Stimulated activated CD8-positive, alpha-beta memory T cell treated with anti-CD3 and anti-CD28 coated beads, Interleukin-2, amount 100 ng/mL, for 1 hour (primary cell): ENCODE measurements at regions not wholly inside any gene's neighbourhood (a gene's known extent, or its start where the extent isn't known, plus 50 kb on each side); places are given as distances from the start of the nearest gene placed in this dataset.

Source experiments
- DNase-seq, 2 donors: peaks; one replicate each; pipeline ENCODE4 v3.0.0-alpha.2; 2020; ENCODE audit warnings: low read depth in 2 of 2

DNA sequence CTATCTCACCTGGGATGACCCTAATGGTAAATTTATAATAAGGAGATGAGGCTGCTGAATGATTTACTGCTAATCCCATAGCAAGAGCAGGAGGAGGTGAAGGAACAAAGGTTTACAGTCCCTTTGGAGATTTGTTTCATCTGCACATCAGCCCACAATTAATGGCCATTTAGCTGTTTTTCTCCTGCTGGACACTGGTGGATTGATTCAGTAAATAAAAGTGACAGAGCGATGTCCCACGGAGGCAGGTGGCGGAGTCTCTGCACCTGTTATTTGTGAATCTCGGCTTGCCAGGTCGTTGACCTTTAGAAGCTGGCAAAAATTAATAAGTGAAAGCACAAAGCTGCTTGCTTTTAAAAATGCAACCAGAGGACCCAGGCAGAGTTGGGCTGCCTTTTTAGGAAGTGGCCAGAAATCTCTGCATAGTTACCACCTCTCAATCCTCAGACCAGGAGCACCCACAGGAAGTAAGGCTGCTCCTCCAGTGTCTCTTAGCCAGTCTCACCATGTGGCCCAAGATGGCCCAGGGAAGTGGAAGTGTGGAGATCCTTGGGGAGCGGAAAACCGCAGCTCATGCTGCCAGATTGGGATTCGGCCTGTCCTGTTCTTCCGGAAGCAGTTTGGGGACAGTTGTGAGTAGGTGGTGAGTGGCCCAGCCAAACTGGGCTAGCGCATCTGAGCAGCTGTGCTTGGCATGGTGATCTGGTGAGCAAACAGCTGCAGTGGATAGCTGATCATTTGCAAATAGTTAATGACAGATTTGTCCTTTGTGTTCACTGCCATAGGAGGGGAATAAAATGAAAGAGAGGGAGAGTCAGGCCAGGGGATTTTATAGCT lies 1005.7 kb upstream of the PIK3C3 start:
- DNase-seq: no peak

DNA sequence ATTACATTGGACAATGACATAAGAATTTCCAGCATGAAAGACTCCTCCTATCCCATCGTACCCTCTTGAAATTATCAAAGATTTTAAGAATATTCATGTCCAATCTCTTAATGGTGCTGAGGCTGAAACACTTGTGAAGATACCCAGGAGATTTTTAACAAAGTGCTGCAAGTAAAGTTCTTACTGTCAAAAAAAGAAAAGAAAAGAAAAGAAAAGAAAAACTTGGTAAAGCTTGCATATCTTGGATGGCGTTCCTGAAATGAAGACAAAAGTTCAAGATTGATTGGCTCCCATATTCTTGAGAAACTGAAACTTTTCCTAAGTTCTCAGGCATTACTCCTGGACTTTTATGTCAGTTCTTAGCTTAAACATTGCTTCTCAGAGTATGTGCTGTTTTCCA lies 1010.5 kb upstream of the PIK3C3 start:
- DNase-seq: no peak

DNA sequence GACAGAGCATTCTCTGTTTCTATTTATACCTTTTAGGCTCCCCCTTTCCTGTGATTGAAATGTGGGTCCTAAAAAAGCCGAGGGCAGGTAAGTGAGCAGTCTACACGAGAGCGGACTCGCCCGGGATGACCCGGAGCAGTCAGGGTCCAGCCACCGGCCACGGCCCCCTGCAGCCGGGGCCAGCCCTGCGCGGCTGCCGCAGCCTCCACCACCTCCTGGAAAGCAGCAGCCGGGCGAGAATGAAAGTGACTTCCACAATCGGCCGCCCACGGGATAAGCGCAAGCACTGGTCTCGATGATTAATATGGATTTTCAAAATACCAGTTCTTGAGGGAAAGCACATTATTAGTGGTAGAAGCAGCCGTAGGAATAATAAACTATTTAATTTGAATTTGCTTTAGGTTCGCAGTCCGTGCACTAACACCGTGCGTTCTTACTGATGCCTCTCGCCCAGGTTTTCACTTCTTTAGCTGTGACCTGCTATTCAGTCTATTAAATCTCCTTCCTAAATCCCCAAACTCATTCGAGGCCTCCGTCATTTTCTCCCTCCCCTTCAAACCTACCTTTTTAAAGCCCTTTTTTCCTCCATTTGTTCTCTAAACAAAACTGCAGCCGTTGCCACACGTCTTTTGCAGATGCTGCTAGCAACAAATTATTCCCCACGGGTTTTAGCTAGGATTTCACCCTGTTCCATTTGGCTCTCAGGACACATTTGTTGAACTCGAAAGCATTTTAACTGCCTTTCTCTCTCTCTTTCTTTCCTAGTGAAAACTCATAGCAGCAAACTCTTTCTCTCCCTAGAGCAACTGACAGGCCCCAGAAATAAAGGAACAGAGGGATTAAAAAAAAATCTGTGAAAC lies 1015.1 kb upstream of the PIK3C3 start:
- no peak for DNase-seq

DNA sequence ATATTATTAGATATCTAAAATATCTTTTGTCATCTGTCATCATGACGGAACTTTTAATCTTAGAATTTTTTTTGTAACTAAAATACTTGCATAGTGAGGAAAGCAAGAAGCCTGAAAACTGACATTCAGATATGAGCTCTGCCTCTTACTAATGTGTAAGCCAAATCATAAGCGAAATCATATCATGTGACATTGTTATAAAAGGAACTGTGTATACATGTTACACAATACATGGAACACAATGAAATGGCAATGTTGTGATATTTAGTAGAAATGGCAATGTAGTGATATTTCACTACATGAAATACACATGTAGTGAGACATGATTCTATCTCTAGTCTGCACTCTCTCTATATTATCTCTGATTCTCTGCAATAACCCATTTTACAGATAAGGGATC lies 1016.4 kb upstream of the PIK3C3 start:
- DNase-seq: no peak

DNA sequence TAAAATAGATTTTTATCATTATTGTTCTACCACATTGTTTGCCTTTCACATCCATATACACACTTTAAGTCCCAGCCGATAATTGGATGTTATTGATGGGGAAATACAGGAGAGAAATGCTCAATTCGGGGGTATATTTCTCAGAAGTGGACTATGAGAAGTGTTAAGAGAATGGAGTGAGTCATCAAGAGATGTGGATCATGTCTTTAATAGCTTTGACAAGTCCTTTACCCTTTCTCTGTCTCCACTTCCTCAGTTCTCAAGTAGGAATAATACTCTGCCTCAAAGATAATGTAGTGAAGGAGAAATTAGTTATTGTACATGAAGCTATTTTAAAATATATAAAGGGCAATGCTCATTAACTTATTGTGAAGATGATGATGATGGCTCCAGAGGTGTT lies 1017.6 kb upstream of the PIK3C3 start:
- DNase-seq: no peak

DNA sequence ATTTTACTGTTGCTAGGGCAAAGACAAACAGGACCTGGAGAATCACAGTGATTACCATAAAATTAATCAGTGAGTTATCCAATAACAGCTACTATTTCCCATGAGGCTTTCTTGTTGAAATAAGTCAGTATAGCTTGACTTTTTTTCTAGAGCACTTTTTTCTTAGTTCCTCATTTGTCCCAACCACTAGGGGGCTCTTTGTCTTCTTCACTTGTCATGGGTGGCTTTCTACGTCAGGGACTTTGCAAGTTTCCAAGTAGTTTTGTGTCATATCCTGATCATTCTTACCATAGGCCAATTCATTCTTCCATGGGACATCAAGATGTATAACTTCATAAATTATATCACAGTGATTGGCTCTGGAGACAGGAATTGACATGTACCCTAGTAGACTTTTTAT lies 1019.6 kb upstream of the PIK3C3 start:
- no peak for DNase-seq

DNA sequence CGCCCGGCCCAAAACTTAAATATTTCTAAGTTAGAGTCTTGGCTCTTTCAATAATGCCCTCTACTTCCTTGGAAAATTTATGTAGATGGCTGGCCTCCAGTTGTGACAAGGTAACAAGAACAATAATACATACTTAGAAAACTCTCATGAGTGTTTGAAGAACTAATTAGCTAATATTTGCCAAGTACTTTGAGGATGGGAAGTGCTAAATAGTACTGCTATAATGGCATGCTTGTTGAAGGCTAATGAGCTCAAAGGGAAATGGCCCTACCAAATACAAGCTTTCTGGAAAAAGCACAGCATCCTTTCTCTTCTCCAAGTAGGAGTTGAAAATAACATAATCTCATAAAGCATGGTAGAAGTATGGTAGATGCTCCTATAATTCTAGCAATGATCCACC lies 1022.2 kb upstream of the PIK3C3 start:
- DNase-seq: no peak

DNA sequence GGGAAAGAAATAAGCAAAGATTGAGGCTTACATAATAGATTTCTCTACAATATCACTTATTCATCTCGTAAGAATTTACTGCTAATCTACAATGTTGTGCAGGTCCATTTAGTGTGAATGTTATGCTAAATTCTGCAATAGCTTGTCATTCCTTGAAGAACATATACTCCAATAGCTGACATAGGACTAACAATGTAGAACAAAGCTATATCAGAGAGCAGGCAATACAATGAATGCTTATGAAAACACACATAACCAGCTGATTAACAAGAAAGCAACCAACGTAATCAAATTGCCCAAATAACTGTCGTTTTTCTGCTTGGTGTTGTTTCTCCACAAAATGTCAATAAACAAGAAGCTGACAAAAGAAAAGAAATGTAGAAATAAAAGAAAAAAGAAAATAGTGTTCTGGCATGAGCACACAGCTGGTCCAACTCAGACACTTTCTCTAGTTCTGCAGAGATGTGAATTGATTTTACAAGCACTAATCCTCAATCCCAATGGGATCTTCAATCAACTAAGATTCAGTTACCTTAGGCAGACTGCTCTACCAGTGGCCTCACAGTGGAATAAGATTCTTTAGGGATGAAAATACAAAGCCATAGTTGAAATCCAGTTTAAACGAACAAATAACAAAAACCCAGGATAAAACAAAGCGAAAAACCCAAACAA lies 1024.7 kb upstream of the PIK3C3 start:
- DNase-seq: no peak

DNA sequence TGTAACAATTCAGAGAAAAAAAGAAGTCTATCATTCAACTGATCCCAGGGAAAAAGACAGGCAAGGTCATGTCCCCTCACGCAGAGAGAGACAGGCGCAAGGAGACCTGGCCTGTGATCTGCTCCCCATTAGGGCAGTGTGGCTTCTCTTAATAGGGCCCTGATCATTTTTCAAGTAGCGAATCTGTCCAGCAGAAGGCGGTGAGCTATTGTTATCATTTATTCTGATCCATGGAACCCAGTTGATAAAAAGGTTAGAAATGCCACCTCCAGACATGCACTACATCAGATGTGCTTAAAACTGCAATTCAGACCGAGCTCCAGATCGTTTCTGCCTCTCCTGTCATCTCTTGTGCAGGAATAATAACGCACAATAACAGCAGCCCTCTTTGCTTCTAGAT lies 1025.6 kb upstream of the PIK3C3 start:
- no peak for DNase-seq

DNA sequence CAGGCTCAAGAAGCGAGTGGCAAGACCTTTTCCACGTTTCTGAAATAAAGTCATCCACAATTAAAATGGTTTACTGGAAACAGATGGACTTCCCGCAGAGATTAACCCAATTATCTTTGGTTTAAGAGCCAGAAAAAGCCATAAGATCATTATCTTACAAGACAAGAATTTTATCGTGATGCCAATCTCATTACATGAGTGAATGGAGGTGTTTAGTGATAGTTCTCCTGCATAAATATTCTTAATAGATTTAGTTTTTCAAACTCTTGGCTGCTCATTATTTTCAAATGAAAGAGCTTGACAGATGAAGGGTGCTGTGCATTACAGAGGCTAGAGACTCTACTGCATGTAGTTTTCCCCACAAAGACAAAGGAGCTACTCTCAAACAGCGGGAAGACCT lies 1028.4 kb upstream of the PIK3C3 start:
- no peak for DNase-seq

DNA sequence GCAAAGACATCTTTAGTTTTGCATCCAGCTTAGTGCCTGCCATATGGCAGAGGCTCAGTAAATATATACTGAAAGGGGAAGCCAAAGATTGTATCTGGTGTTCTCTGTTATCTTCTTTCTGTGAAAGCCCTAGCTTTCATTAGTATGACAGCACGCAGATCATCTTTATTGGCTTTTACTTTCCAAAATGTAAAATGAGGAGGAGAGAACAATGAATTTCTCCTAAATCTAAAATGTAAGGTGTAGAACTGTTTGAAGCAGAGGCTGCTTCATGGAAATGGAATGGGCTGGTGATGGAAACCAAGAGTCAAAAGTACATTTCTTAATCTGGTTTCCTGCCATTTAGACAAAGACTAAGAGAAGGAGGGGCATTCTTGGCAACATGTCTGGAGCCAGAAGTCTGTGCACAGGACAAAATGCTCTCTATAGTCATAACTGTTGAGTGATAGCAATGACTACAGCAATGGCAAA lies 1029.9 kb upstream of the PIK3C3 start:
- no peak for DNase-seq

DNA sequence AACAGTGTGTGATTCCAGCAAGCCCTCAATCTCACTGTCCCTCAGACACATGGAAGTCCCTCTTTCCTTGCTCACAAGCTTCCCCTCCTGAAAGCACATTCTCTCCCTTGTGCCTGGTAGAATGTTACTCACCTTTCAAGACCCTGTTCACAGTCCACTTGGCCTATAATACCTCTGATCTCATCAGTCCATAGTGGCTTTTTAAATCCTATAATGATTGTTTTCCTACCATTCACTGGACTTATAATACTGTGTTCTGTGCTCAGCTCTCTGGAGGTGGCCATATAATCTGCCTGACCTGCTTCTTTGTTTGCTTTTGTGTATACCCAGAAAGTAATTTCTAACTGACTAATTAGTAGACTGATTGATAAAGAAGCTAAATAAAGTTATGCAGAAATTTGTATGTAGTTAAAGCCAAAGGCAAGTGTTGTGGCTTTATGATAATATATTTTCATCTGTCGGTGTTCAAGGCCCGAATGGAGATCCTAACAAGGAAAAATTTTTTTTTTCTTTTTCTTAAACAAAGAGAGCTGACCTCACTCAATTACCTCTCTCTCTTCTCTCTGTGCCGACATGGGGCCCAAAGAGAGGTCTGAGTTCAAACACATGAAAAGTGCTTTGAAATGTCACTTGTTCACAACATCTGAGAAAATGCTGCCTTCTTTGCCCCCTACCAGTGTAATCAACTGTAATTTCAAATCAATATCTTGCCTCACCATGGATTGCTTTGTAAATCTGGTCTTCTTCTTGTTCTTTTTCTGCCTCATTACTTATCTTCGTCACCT lies 1033.0 kb upstream of the PIK3C3 start:
- DNase-seq: no peak

DNA sequence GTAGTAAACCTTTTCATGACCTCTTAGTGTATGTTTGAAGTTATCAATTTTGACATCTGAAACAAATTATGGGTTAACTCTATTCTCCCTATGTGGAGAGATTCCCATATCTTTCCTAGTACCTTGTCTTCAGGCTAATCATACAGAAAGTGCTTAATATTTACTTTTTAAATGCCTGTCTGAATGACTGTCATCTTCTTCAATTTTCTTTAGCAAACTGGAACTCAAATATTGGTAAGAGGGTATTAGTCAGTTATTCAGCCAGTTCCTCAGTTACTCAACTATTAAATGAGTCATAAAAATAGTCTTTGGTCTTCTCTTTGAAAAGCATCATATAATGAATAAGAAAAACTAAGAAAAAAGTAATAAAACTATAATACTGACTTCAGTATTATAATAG lies 1038.0 kb upstream of the PIK3C3 start:
- DNase-seq: no peak

DNA sequence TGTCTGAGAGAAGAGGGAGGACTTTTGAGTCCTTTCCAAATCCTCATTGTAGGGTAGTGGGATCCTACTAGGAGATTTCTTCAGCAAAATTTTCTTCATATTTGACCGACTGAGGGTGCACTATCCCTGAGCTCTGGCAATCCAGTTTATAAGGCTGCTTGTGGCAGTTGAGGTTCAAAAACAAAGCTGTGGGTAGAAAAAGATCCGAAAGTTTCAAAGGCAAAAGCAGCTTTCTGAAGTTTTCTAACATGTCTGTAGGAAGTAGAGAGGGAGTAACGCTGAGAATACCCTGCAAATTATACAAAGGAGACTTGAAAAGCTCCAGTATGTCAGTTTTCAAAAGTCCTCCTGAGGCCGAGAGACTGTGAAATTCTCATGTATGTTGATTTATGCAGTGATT lies 1039.3 kb upstream of the PIK3C3 start:
- DNase-seq: no peak

DNA sequence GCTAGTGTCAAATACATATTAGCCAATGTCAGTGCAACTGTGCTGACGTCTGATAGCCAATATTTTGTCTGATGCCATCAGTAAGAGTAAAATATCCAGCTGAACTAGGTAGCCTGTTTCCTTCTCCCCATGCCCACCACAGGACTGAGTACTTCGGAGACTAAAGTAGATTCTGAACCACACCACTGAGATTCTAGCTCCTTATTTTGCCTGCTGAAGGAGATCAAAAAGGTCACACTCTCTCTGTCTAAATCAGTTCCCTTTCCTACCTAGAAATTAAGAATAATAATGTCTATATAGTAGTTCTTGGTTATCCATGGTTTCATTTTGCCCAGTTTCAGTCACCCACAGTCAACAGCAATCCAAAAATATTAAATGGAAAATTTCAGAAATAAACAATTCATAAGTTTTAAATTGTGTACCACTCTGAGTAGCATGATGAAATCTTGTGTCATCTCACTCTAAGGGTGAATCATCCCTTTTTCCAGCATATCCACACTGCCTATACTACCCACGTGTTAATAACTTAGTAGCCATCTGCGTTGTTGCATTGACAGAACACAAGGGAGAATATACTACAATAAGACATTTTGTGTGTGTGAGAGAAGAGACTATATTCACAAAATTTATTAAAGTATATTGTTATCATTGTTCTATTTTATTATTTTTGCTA lies 1043.3 kb upstream of the PIK3C3 start:
- DNase-seq: no peak

DNA sequence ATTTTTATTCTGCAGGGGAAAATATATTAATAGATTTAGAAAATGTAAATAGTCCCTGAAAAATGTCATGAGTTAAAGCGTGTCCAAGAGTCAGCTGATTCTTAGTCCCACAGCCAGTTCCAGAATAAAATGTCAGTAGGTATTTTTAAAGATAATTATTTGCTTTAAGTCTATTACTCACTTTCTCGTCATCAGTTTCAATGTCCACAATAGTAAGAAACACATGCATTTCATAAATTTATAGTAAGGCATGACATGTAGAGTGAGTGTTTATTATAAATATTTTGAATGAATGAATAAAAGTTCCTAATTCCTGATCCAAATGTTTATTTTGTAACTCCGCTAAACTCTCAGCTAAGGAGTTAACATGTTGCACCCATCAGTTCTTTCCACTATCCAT lies 1044.0 kb upstream of the PIK3C3 start:
- no peak for DNase-seq

DNA sequence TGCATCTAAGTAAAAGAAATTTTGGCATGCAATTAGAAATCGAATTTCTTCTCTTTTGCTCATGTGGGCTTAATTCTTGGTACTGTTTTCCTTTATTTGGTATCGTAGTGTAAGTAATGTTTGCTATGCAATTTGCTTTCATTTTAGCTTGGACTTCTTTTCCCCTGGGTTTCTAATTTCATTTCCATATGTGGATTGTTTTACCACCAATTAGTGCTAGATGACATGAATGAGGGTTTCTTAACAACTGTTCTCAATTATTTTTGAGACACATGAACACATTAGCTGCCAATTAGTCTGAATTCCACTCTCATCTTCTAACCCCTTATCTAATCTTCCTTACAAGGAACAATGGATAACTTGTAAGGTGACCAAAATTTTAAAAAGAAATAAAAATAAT lies 1047.2 kb upstream of the PIK3C3 start:
- DNase-seq: no peak

DNA sequence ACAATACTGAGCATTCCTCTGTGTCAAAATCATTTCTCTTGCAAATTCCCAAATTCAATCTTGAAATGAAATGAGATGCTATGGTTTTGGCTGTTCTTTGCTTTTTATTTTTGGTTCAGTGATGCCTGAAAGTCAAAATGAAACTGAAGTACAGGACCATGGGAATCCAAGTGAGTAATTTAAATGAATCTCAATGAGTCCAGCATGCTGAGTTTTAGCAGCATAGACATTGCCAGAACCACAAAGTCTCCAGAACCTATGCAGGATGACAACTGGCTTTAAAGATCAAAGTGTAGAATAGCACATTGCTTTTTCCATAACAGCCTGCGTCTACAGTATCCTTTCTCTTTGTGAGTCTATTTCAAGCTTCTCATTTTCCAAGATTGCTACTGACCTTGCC lies 1050.7 kb upstream of the PIK3C3 start:
- DNase-seq: no peak

DNA sequence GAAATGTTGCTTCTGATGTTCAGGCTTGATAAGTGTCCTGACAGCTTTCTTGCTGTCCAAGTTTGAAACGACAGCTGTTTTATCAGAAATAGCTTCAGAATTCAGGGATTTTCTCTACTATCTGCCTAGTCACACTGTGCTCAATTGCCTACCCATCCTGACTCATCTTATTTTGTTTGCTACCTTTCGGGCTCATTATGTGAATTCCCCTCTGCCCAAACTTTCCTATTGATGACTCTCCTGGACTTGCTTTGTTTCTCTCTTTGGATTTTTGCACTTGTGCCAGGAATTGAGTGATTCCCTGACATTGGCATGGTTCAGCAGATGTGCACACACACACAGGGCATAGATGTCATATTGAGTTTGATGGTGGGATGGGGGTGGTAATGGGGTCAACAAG lies 1052.6 kb upstream of the PIK3C3 start:
- no peak for DNase-seq

DNA sequence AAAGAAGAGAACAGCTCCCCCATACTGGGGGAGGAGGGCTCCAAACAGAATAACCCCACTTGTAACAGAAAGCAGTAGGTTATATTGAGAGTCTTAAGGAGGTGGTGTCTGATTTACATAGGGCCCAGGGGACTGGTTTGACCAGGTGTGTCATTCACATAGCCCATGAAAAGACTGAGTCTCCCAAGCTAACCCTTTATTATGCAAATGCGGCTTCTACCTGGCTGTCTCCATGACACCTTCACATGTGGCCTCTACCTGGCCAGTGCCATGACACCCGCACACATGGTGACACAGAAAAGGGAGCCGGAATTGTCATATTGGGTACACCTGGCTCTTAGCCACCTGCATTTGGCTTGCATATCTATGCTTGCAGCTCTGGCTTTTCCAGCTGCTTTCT lies 1057.2 kb upstream of the PIK3C3 start:
- no peak for DNase-seq

DNA sequence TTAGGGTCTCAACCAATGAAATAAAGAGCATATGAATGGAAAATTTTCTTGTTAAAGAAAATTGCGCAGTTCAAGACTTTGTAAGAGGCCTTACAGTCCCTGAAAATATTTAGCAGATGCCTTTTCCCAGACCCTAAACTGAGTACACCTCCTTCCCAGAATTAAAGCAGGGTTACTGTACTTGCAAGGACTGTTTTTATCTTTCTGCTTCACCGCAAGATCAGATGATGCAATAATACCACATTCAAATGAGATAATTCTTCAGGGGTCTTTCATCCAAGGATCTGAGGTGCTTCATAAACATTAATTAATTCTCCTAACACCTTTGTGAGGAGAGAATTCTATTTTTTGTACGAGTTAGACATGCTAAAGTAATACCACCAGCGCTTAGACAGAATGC lies 1071.8 kb upstream of the PIK3C3 start:
- DNase-seq: no peak
